PC-3 (cell line): ENCODE measurements at regions not wholly inside any gene's neighbourhood (a gene's known extent, or its start where the extent isn't known, plus 50 kb on each side); places are given as distances from the start of the nearest gene placed in this dataset.

Experiments
- CTCF ChIP-seq: fragments of 300-600 bp; sonication (generic); conservative IDR thresholded peaks from 2 replicates; pipeline ENCODE4 v1.5.1; 2017; ENCODE audit warnings: antibody characterized with exemption, low read depth, mild to moderate bottlenecking, low read length
- EZH2 ChIP-seq: fragments of 300-600 bp; sonication (generic); IDR thresholded peaks from one replicate; pipeline ENCODE4 v1.6.1; 2017; ENCODE audit warnings: antibody characterized with exemption, mild to moderate bottlenecking, low read length; ENCODE audit not compliant: unreplicated experiment
- EZH2phosphoT487 ChIP-seq: fragments of 300-600 bp; sonication (generic); IDR thresholded peaks from 2 replicates; pipeline ENCODE4 v1.6.1; 2018; ENCODE audit warnings: mild to moderate bottlenecking, antibody characterized with exemption, low read length, borderline replicate concordance

GRCh38 chr4:63904201-63904600, 505.0 kb downstream of the TECRL start:
- TF ChIP-seq CTCF (no peak), EZH2 (no peak), EZH2phosphoT487 (no peak)
